H9 (cell line): ENCODE measurements at regions not wholly inside any gene's neighbourhood (a gene's known extent, or its start where the extent isn't known, plus 50 kb on each side); places are given as distances from the start of the nearest gene placed in this dataset.

Experiments used
- DNase-seq: peaks from one replicate; pipeline ENCODE4 v3.0.0-alpha.2; 2017
- H2AFZ ChIP-seq: one replicate; pipeline ENCODE4 v1.6.1; 2013; ENCODE audit warnings: mild to moderate bottlenecking, low read length, control low read depth, moderate library complexity
- H2AK5ac ChIP-seq: 2 replicates; pipeline ENCODE4 v1.6.1; 2013; ENCODE audit warnings: low read length, control low read depth, mixed read lengths; ENCODE audit not compliant: insufficient read length
- H2BK120ac ChIP-seq: one replicate; pipeline ENCODE4 v1.6.1; 2013; ENCODE audit warnings: low read depth, mild to moderate bottlenecking, low read length, control low read depth, inconsistent platforms; ENCODE audit not compliant: poor library complexity, severe bottlenecking
- H2BK12ac ChIP-seq: 2 replicates; pipeline ENCODE4 v1.6.1; 2013; ENCODE audit warnings: low read length, control low read depth, mixed read lengths, low read depth; ENCODE audit not compliant: insufficient read length
- H2BK15ac ChIP-seq: 2 replicates; pipeline ENCODE4 v1.6.1; 2013; ENCODE audit warnings: low read depth, low read length, control low read depth
- H2BK20ac ChIP-seq: one replicate; pipeline ENCODE4 v1.6.1; 2013; ENCODE audit warnings: low read depth, mild to moderate bottlenecking, low read length, control low read depth, inconsistent platforms; ENCODE audit not compliant: poor library complexity, severe bottlenecking
- H2BK5ac ChIP-seq: 2 replicates; pipeline ENCODE4 v1.6.1; 2013; ENCODE audit warnings: low read length, control low read depth, mixed read lengths; ENCODE audit not compliant: insufficient read length
- H3K14ac ChIP-seq: 2 replicates; pipeline ENCODE4 v1.6.1; 2013; ENCODE audit warnings: low read length, control low read depth; ENCODE audit not compliant: insufficient read depth
- H3K18ac ChIP-seq: 2 replicates; pipeline ENCODE4 v1.6.1; 2013; ENCODE audit warnings: low read depth, mild to moderate bottlenecking, mixed read lengths, low read length, control low read depth; ENCODE audit not compliant: insufficient read length
- H3K23ac ChIP-seq: 2 replicates; pipeline ENCODE4 v1.6.1; 2013; ENCODE audit warnings: low read length, control low read depth, mixed read lengths, low read depth; ENCODE audit not compliant: insufficient read length
- H3K23me2 ChIP-seq: 2 replicates; pipeline ENCODE4 v1.6.1; 2013; ENCODE audit warnings: low read depth, mild to moderate bottlenecking, mixed read lengths, low read length, control low read depth; ENCODE audit not compliant: insufficient read length, poor library complexity, severe bottlenecking
- H3K27ac ChIP-seq: 2 replicates; pipeline ENCODE4 v1.5.1; 2013; ENCODE audit warnings: low read length, control low read depth, mixed read lengths, low read depth; ENCODE audit not compliant: insufficient read length
- H3K27me3 ChIP-seq: 2 replicates; pipeline ENCODE4 v1.6.1; 2013; ENCODE audit warnings: low read length, control low read depth, inconsistent platforms; ENCODE audit not compliant: insufficient read depth
- H3K4ac ChIP-seq: 2 replicates; pipeline ENCODE4 v1.6.1; 2013; ENCODE audit warnings: low read depth, mild to moderate bottlenecking, control low read depth, inconsistent platforms, low read length, moderate library complexity
- H3K4me1 ChIP-seq: 2 replicates; pipeline ENCODE4 v1.6.1; 2013; ENCODE audit warnings: low read length, control low read depth, inconsistent platforms; ENCODE audit not compliant: insufficient read depth
- H3K4me2 ChIP-seq: 2 replicates; pipeline ENCODE4 v1.6.1; 2013; ENCODE audit warnings: low read length, control low read depth, mixed read lengths; ENCODE audit not compliant: insufficient read length, insufficient read depth
- H3K56ac ChIP-seq: 2 replicates; pipeline ENCODE4 v1.6.1; 2013; ENCODE audit warnings: low read depth, mild to moderate bottlenecking, mixed read lengths, low read length, control low read depth; ENCODE audit not compliant: insufficient read length
- H3K79me1 ChIP-seq: 2 replicates; pipeline ENCODE4 v1.6.1; 2013; ENCODE audit warnings: low read depth, mild to moderate bottlenecking, moderate library complexity, low read length, control low read depth, inconsistent platforms; ENCODE audit not compliant: insufficient read depth, poor library complexity, severe bottlenecking
- H3K79me2 ChIP-seq: 2 replicates; pipeline ENCODE4 v1.6.1; 2013; ENCODE audit warnings: low read length, control low read depth, inconsistent platforms; ENCODE audit not compliant: insufficient read depth
- H3K9ac ChIP-seq: 2 replicates; pipeline ENCODE4 v1.6.1; 2013; ENCODE audit warnings: low read length, control low read depth, mixed read lengths; ENCODE audit not compliant: insufficient read length; ENCODE audit errors: extremely low read depth
- H3K9me3 ChIP-seq: one replicate; pipeline ENCODE4 v1.6.1; 2013; ENCODE audit warnings: low read depth, low read length, inconsistent platforms; ENCODE audit not compliant: control insufficient read depth
- H3T11ph ChIP-seq: one replicate; pipeline ENCODE4 v1.6.1; 2013; ENCODE audit warnings: mild to moderate bottlenecking, low read length, control low read depth, inconsistent platforms
- H4K20me1 ChIP-seq: one replicate; pipeline ENCODE4 v1.6.1; 2013; ENCODE audit not compliant: control insufficient read depth, insufficient read length, insufficient read depth
- H4K5ac ChIP-seq: 2 replicates; pipeline ENCODE4 v1.6.1; 2013; ENCODE audit warnings: low read depth, mild to moderate bottlenecking, mixed read lengths, low read length, control low read depth; ENCODE audit not compliant: insufficient read length
- H4K8ac ChIP-seq: replicated peaks from 2 replicates; pipeline ENCODE4 v1.6.1; 2013; ENCODE audit warnings: low read length, control low read depth, mixed read lengths, low read depth; ENCODE audit not compliant: insufficient read length
- H4K91ac ChIP-seq: 2 replicates; pipeline ENCODE4 v1.6.1; 2013; ENCODE audit warnings: low read depth, mild to moderate bottlenecking, moderate library complexity, mixed read lengths, low read length, control low read depth; ENCODE audit not compliant: insufficient read length
- H3K27ac Mint-ChIP-seq, 3 experiments: 2 replicates in 2 of 3; 3 replicates in 1 of 3; pipeline ENCODE4 v1.8.0; 2020 to 2021; ENCODE audit warnings: mixed read lengths in 3 of 3, mild to moderate bottlenecking in 1 of 3, moderate library complexity in 1 of 3
- H3K27me3 Mint-ChIP-seq: 2 replicates; pipeline ENCODE4 v1.8.0; 2021; ENCODE audit warnings: low read depth, mild to moderate bottlenecking, moderate library complexity, mixed read lengths
- H3K36me3 Mint-ChIP-seq, 3 experiments: 2 replicates in 2 of 3; 3 replicates in 1 of 3; pipeline ENCODE4 v1.8.0; 2020 to 2021; ENCODE audit warnings: low read depth in 3 of 3, mixed read lengths in 3 of 3; ENCODE audit not compliant: insufficient read depth in 1 of 3
- H3K4me1 Mint-ChIP-seq, 2 experiments: 2 replicates each; pipeline ENCODE4 v1.8.0; 2020; ENCODE audit warnings: mixed read lengths in 2 of 2
- H3K4me3 Mint-ChIP-seq, 2 experiments: 2 replicates in 1 of 2; 3 replicates in 1 of 2; pipeline ENCODE4 v1.8.0; 2020 to 2021; ENCODE audit warnings: mild to moderate bottlenecking in 2 of 2, mixed read lengths in 2 of 2, moderate library complexity in 1 of 2
- H3K9me3 Mint-ChIP-seq, 2 experiments: 2 replicates in 1 of 2; 3 replicates in 1 of 2; pipeline ENCODE4 v1.8.0; 2020; ENCODE audit warnings: mild to moderate bottlenecking in 2 of 2, mixed read lengths in 2 of 2, moderate library complexity in 1 of 2
- CTCF ChIP-seq: fragments of 200-600 bp; sonication (generic); conservative IDR thresholded peaks from 3 replicates; pipeline ENCODE4 v1.8.0; 2021; ENCODE audit warnings: antibody characterized with exemption, mild to moderate bottlenecking

GRCh38 chr5:97452646-97453045 is 269.6 kb upstream of the RIOK2 start:
- Histone ChIP-seq H3K56ac (no peak overlapping the region), H2AFZ (no peak overlapping the region), H3K18ac (no peak overlapping the region), H2BK5ac (no peak overlapping the region), H3K27me3 (no peaks in the 10 kb centered on the region), H3K4me2 (no peak overlapping the region), H2BK12ac (no peak overlapping the region), H2BK120ac (no peak overlapping the region), H3K9ac (no peak overlapping the region), H3K4me1 (no peaks in the 10 kb centered on the region), H2BK20ac (no peak overlapping the region), H4K20me1 (no peaks in the 10 kb centered on the region), H2AK5ac (no peak overlapping the region), H4K91ac (no peak overlapping the region), H4K8ac (no peak overlapping the region), H4K5ac (no peak overlapping the region), H3K27ac (no peak overlapping the region), H3K14ac (no peak overlapping the region), H3T11ph (no peak overlapping the region), H3K79me1 (no peaks in the 10 kb centered on the region), H3K23ac (no peak overlapping the region), H3K23me2 (no peaks in the 10 kb centered on the region), H2BK15ac (no peak overlapping the region), H3K4ac (no peak overlapping the region), H3K79me2 (no peaks in the 10 kb centered on the region), H3K9me3 (no peaks in the 10 kb centered on the region)
- no peak overlapping the region for H3K4me3 Mint-ChIP-seq
- peaks cover 2 to 4% of the 10 kb centered on the region in 2 experiments for H3K4me1 Mint-ChIP-seq
- H3K27me3 Mint-ChIP-seq = no peaks in the 10 kb centered on the region
- no peaks in the 10 kb centered on the region for H3K36me3 Mint-ChIP-seq
- H3K9me3 Mint-ChIP-seq = no peaks in the 10 kb centered on the region
- DNase-seq = no peak
- no peak overlapping the region for H3K27ac Mint-ChIP-seq
- no peak for TF ChIP-seq CTCF
